Stimulated activated CD4-positive, alpha-beta T cell treated with anti-CD3 and anti-CD28 coated beads, TNF-alpha, amount 100 ng/mL, for 1 hour (primary cell): ENCODE measurements at regions not wholly inside any gene's neighbourhood (a gene's known extent, or its start where the extent isn't known, plus 50 kb on each side); places are given as distances from the start of the nearest gene placed in this dataset.
"Not testable (repeated sequence)": the region's sequence is repeated elsewhere in the genome, so short reads cannot be mapped to it uniquely, and the experiment has no call there.

Experiments
- DNase-seq, 3 donors: peaks; one replicate each; pipeline ENCODE4 v3.0.0-alpha.2; 2020; ENCODE audit warnings: low read depth in 3 of 3, low spot score in 1 of 3

DNA sequence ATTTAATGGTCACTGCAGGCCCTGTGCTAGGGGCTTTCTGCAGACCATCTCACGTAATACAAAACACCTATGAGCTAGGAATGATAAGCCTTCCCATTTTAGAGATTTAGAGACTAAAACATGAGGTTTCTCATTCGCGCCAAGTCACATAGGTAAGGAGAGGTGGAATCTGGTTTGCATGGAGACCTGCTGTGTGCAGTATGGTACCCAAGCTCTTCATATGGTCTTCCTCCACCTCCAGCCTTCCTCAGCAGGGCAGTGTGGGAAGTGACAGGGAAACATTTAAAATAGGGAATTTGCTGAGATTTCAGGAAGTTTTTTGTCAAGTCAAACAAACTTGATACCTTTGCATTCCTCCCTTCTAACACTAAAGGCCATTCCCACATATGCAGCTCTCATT, 337.6 kb downstream of the IL20RB start:
- DNase-seq: no peak

DNA sequence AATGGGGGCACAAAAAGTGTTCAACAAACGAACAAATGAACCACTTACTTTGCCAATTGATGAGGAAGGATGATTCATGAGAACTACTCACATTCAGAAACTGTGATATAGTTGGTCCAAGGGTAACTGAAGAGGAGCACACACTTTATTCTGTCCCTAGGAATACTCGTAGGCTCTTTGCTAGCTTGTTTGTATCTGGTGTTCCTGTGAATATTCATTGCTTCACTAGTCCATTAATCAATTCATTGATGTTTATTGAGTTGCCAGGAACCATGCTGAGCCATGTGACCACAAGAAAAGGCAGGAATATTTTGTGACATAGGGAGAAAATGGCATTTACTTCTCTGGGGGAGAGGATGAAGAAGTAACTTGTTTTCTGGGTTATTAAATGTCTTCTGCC, 338.3 kb downstream of the IL20RB start:
- no peak for DNase-seq

DNA sequence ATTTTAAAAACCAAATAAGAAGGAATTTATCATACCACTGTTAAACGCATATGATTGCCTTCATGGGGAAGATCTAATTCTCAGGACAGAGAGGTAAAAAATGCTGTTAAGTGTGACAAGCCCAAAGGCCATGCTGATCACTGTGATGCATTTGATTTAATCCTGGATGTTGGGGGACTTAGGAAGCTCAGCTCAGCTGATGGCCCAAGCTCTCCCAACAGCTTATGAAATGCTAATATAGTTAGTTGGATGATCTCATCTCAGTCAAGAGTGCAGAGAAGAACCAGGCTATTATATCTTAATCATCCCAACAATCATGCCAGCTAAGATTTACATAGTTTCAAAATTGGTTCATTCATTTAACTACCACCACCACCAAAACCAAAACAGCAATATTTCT, 340.0 kb downstream of the IL20RB start:
- no peak for DNase-seq

DNA sequence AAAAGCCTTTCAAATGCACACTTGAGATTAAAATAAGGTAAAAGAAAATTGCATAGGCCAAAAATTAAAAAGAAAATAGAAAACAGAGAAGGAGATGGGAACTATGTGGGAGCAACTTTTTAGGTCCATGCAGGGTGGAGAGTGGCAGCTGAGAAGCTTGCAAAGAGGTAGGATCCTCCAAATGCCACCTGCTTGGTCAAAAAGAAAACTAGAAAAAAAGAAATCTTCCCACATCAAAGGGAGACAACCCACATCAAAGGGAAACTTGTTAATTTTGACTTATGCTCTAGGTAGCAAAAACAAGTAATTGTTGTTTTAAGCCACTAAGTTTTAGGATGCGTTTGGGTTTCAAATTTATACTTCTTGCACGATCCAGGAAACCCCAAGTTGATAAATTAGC, 342.9 kb downstream of the IL20RB start:
- no peak for DNase-seq

DNA sequence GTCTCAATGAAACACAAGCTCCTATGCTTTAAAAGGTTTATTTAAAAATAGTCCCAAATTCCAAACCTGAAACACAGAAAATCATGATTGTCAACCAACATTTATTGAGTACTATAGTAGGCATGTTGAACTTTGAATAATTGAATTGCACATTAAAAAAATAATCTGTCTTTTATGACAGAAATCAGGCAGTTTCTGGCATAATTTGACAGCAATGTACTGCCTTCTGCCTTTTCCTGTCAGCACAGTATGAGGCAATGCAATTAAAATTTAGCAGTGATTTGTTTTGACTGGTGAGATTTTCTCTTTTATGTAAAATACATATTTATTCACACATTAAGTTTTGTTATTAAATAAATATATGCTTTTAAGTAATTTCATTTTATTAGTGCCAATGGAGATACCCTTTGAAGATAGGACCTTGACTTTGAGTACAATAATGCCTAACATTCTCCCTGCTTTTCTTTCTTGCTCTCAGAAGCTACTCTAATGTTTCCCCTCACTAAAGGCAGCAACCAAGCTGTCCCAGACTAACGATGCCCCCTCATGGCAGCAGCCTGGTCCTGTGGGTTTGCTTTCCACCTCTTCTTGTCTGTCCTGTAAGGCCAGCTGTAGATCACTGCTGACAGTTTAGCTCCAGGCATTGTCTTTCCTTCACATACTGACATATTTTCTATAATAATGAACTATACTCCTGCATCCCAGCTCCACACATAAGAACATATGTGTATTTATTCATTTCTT, 346.7 kb downstream of the IL20RB start:
- no peak for DNase-seq

DNA sequence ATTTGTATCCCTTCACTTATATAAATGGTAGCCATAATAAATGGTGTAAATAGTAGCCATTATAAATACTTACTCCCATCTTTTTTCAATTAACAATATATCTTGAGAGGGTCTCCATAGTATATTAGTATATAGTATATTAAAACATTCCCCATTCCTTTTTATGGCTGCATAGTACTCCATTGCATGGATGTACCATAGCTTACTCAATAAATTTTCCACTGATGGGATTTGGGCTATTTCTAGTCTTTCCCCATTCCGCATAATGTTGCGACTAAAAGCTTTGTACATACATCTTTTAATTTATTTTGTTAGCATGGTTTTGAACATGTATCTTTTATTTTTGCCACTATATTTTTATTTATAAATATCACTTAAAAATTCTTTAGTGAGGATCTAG, 366.3 kb downstream of the IL20RB start:
- DNase-seq: no peak

DNA sequence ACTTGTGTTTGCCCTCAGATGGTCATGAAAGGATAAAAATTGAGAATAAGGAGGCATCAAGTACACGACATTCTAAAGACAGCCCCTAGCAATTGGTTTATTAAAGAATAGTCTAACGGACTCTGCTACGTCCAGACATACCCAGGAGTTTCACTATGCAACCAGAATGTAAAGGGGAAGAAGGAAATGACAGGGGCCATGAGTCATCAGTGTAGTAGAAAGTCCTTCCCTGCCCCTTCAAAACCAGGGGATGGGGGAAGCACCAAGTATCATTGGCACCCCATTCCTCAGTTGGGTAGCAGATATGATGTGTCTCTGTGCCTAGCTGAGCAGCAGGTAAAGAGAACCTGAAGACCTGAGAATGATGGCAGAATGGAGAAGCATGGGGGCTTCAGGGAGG, 367.4 kb downstream of the IL20RB start:
- no peak for DNase-seq

DNA sequence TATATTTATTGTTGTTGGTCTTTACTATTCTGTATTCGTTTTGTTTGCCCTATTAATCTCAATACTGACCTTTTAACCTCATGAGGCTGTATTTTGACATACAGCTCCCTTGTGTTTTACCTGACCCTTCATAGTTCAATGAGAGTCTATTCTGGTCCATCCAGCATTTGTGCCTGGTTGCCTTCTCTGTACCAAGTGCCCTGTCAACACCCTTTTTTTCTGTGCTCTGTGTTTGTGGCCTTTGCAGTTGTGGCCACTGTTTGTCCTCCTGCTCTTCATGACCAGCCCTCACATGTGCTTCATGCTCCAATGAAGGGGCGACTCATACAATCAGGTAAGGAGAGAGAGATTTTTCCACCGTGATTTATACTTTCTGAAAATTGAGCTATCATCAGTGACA, 368.2 kb downstream of the IL20RB start:
- no peak for DNase-seq

DNA sequence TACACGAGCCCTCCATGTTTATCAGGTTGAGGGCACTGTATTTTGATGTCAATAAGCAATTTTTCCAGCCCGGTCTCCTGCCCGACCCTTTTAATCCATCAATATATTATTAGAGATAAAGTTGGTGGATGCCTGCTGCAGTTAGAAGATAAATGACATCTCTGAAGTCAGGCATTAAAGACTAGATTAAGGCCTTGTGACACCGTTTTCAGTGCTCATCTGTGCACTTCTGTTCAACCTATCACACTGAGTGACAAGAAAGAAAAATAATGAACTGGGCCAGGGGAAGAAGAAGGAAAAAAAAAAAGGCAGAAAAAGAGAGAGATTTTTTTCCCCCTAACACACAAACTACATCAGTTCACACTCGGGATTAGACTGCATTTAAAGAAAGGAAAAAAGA, 371.8 kb downstream of the IL20RB start:
- no peak for DNase-seq

DNA sequence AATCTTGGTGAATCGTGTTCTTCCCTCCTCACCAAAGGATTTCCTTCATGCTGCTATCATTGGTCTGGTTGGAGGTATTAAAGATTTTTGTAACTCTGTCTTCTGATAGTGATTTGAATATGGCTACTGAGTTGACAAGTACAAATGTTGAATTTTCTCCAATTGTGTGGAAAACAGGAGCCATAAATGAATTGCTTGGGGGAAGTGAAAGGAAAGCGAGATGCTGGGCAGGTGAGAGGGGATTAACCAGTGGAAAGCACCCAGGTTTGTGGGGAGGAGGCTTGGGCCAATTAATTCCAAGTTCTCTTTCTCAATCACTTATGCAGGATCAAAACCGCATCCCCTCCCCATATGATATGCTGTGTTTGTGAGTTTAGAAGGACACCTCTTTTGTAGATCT, 372.5 kb downstream of the IL20RB start:
- DNase-seq: no peak

DNA sequence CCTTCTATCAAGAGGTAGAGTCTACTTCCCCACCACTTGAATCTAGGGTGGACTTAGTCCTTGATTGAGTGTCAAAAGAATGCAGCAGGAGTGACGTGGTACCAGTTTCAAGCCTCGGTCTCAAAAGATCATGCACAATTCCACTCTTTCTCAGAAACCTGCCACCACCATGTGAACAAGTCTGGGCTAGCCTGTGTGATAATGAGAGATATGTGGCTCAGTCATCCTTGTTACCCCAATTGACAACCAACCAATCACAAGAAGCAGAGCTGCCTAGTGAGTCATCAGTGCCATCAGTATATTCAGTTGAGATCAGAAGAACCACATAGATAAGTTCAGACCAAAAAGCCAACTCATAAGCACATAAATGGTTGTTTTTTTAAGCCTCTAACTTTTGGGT, 374.5 kb downstream of the IL20RB start:
- DNase-seq: no peak

DNA sequence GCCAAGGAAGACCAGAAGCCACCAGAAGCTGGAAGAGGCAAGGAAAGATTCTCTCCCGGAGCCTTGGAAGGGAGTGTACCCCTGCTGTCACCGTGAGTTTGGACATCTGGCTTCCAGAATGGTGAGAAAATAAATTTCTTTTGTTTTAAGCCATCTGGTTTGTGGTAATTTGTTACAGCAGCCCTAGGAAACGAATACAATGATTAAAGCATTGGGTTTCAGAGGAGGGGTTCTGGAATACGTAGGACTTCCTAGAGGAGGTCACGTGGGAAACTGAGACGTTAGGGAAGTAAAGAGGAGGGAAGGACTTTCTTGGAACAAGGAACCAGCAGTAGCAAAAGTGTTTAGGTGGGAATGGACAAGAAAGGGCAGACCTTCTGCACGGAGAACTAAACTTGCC, 377.7 kb downstream of the IL20RB start:
- no peak for DNase-seq

DNA sequence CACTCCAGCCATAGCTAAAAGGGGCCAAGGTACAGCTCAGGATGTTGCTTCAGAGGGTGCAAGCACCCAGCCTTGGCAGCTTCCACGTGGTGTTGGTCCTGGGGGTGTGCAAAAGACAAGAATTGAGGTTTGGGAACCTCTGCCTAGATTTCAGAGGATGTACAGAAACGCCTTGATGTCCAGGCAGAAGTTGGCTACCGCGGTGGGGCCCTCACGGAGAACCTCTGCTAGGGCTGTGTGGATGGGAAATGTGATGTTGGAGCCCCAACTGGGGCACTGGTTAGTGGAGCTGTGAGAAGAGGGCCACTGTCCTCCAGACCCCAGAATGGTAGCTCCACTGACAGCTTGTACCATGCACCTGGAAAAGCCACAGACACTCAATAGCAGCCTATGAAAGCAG, 380.6 kb downstream of the IL20RB start:
- DNase-seq: not testable (repeated sequence)

DNA sequence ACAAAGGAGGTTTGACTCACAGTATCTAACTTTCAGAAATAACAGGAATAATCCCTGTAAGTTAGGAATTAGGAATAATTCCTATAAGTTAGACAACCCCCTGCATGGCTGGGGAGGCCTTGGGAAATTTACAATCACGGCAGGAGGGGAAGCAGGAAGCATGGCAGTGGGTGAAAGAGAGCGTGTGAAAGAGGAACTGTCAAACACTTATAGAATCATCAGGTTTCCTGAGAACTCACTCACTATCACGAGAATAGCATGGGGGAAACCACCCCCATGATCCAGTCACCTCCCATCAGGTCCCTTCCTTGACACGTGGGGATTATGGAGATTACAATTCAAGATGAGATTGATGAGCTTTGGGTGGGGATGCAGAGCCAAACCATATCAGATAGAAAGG, 385.5 kb downstream of the IL20RB start:
- no peak for DNase-seq

DNA sequence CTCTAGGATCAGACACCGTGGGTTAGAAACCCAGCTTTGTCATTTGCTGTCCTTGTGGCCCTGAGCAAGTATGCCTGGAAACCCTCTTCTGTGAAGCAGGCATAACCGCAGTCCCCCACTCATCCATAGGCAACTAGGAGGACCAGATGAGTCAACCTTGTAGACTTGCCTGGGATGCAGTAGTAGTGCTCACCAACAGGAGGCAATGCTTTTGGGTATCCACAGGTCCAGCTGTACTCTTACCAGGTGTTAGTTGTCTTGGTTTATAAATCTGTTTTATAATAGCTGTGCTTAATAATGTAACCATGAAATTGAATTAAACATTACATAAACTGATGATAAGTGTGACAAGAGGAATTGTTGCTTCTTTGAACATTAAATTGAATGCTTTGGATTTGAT, 389.3 kb downstream of the IL20RB start:
- no peak for DNase-seq

DNA sequence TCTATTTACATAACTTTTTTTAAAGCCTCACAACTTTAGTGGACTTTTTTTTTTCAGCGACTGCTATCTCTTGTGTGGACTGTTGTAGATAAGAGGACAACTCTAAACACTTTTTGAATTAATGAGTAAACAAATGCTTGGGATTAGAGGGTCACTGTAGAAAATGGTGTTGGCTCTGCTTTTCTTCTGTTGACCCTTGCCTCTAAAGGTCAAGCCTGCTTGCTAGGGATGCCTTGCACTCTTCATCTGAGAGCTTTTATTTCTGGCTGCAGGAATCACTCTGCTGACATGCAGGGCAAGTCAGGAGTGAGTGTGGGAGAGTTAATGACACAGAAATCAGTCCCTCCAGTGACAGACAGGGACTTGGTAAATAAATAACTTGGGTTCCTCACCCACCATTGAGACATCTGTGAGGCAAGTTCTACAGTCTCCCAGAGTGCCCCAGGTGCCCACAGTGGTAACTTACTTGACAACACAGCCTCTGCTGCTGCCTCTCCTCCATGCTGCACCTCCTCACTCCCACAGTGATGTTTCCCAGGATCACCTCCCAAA, 390.1 kb downstream of the IL20RB start:
- DNase-seq: no peak

DNA sequence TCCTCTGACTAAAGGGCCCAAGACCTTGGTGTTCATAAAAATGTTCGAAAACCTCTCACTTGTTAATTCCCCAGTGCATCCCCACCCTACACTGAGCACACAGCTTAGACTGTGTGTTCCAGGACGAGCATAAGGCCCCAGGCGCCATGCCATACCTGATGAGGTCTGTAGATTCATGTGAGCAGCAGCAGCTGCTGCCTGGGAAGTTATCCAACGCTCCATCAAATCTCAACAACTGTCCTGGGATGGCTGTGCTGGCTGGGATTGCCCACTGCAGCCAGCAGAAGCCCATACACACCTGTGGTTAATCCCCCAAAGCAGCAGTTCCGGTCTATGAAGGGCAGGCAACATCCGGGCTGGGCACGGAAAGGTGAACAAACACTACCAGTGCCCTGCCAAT, 391.2 kb downstream of the IL20RB start:
- no peak for DNase-seq

DNA sequence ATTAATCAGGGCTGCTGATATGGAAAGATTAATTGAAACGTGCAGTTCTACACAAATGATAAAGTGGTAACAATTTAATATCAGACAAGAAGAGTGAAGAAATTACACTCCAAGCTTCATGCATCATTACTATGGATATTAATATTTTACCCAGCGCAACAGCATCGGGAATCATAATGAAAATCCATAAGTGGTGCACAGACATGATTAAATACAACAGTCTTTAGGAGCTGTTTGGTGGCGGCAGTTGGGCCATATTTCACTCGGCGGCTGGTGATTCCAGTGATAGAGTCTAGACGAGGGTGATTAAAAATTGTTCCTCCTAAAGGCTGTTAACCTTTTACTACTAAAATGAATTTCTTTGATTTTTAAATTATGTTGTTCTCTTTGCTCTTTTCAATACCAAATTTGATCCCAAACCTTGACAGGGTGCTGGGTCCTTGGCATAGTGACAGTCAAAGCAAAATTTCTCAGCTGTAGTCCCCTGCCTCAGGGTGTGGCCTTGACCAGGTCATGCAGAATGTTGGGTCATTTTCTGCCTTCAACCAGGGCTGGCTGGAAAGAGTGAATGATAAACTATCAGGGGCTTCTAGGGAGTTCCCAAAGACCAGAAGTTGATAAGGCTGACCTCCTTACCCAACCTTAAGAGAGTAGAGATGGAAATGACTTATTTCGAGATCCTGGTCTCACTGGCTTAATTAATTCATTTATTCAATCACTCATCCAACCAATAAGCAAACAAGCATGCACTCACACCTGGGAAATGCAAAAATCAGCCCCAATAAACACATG, 392.0 kb downstream of the IL20RB start:
- DNase-seq: no peak

DNA sequence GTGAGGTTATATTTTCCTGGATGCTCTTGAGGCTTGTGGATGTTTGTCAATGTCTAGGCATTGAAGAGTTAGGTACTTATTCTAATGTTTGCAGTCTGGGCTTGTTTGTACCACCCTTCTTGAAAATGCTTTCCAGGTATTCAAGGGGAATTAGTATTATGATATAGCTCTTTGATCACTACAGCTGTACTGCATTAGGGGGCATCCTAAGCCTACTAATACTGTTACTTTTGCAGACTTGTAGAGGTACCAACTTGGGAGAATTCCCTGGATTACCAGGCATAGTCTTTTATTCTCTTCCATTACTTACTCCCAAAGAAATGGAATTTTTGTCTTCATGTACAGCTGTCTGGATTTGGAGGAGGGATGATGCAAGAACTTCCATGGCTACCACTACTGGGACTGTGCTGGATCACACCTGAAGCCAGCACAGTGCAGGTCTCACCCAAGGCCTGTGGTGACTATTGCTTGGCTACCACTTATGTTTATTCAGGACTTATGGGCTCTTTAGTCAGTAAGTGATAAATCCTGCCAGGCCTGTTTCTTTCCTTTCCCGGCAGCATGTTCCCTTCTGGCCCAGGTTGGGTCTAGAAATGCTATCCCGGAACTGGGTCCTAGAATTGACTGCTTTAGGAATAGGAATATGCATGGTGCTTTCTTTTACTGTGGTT, 402.9 kb downstream of the IL20RB start:
- no peak for DNase-seq

DNA sequence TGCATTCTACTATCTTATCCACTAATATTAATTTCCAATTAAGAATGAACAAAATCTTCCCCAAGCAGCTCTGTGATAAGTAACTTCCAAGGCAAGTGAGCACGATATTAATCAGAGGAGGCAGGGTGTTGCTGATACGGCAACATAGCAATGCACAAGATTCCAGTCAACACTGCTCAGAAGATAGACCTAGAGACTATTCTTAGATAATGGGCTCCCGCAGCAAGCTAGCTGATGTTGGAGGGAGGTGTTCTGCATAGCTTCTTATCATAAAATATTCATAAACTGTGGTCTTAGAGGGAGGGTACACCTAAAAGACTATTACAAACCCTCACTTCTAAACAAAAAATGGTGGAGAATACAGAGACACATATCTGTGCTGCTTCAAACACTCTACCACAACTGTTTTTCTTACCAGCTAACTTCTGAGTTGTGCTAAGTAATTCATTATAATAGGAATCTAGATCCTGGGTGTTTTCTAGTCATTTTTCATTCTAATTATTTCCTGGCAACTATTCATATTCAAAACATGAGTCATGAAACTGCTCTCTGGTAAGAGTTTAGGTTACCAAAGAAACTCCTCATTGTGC, 382.0 kb upstream of the SOX14 start:
- no peak for DNase-seq

DNA sequence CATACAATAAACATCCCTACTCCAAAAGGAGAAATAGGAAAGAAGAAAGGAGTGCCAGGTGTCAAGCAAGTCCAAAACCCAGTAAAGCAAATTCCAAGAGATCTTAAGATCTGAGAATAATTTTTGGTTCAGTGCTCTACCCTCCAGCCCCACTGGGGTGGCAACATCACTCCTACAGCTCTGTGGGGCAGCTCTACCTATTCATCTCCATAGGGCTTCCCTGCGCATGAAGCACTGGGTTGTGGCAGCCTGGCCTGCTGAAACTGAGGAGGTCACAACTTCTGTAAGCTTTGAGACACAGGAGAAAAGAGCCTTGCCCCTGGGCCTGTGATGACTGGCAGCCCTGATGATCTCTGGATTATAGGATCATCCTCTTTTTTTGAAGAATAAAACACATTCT, 378.2 kb upstream of the SOX14 start:
- no peak for DNase-seq

DNA sequence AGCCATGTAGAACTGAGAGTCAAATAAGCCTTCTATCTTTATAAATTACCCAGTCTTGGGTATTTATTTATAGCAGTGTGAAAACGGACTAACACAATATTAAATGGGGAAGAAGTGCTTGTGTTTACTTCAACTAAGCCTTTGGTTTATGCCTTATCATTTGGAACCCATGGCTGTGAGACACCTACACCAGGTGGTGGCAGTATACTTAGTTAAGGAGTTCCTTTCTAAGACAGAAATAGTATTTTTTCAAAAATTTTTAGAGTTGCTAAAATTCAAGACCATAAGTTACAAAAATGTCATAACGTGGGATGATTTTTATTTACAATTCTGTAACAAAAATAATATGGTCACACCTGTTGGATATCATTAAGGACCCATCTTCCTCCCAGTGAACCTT, 354.5 kb upstream of the SOX14 start:
- no peak for DNase-seq
